ENCODE measurements at regions not wholly inside any gene's neighbourhood (a gene's known extent, or its start where the extent isn't known, plus 50 kb on each side); places are given as distances from the start of the nearest gene placed in this dataset.

DNA sequence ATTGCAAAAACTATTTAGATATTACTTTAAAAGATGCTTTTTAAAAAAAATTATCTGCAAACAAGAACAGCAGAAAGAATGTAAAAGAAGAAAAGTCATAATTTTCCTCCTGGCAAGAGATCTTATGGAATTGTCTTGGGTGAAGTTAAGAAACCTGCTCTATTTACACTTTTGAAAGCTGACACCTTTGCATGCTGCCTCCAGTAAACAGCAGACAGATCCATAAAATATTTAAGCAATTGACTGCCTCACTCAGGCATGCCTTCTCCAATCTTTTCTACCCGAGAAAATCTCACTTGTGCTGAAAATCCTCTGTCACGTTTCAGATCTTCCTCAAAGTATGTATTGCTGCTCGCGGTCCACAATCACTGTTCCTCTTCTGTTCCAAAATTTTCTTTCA lies 107.9 kb upstream of the ZP4 start:
- no peak for DNase-seq (ENCODE audit: low spot score)

DNA sequence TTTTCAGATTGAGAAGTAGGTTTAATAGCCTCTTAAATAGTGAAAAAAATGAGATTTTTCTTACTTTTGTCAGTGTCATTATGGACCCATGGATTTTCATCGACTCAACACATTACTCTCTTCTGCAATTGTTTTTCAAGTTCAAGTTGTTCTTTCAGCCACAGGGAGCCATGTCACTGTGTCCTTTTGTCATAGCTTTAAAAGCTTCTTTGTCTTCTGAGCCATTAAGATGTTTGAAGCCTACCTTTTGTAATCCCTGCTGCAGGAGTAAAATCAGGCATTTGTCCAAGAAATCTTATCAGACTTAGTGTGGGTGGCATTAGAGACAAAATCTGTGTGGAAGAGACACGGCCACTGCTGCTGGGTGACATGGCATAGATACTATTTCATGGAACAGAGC lies 92.8 kb upstream of the ZP4 start:
- DNase-seq (ENCODE audit: low spot score), result no peak

DNA sequence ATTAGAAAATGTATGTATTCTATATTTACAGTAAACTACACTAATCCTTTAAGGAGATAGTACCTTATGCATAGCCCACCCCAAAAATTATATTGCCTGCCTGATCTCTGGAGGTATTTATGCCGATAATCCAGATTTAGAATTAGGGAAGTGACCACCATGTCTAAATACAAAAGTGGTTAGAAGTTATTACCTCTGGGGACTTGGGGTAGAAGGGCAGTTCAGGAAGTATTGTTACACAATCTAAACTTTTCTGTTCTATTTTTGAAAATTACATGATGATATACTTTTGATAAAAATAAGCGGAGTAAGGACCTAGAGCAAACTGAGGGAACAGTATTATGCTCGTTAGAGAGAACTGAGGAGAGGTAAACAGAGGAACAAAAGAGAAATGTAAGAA lies 90.5 kb upstream of the ZP4 start:
- no peak for DNase-seq (ENCODE audit: low spot score)

DNA sequence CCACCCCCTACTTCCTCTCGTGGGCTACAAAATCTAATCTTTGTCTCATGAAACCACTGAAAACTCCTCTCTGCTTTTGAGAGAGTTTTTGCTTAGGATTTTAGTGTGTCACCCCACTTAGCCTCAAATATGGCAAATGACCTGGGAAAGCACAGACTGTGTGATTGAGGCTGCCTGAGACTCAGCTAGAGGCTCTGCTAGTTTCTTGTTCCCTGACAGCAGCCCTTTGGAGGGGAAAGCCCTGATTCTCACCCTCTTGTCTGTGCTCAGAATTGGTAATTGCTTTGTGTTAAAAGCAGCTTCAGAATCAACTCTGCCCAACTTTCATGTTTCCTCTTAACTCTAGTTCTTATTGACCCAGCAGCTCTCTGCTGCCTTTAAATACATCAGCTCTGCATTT lies 85.6 kb upstream of the ZP4 start:
- DNase-seq (ENCODE audit: low spot score), result no peak

DNA sequence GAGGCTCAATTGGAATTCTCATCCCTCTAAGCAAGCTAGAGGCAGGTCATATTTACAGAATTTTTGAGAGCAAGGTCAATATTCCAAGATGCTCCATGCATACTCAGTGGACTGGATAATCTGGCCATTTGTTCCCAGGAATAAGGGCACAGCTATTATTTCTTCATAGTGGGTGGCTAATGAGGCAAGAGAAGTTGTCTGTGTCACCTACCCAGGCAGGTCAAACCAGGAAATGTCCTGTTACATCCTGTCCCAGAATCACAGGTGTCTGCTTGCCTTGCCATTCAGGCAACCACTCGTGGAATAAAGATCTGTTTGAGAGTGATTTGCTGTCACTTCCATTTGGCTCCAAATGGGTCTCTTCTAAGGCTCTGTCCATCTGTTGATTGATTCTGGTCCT lies 85.2 kb upstream of the ZP4 start:
- DNase-seq (ENCODE audit: low spot score), result no peak

DNA sequence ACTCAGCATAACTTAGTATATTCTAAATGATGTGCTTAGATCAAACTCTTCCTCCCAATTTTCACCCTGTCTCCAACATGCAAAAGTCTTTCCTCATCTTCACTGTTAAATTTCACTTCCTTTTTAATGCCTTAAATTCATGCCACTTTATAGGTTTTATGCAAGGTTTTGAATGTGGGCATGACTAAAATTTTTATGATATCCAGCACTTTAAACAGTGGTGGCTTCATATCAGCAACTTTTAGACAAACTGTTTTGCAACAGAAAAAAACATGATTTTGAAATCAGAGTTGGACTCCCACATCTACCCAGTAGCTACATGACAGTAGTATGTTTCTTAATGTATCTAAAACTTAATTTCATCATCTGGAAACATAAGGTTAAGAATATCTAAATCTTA lies 84.7 kb upstream of the ZP4 start:
- no peak for DNase-seq (ENCODE audit: low spot score)

DNA sequence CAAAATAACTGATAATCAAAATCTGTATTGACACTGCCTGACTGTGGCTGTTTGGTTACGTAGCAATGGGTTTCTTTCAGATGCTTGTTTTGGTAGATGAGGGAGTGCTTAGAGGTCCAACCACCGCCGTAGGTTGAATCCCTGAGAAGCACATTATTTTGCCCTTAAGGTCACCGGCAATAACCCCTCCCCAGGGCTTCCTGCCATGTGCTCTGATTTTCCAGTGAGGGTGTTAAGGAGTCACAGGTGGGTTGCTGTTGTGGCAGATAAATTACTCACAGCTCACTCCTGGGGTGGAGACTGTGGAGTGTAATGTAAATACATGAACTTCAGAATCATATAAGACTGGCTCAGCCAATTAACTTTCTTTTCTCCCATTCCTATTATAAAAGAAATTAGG lies 81.5 kb upstream of the ZP4 start:
- no peak for DNase-seq (ENCODE audit: low spot score)

DNA sequence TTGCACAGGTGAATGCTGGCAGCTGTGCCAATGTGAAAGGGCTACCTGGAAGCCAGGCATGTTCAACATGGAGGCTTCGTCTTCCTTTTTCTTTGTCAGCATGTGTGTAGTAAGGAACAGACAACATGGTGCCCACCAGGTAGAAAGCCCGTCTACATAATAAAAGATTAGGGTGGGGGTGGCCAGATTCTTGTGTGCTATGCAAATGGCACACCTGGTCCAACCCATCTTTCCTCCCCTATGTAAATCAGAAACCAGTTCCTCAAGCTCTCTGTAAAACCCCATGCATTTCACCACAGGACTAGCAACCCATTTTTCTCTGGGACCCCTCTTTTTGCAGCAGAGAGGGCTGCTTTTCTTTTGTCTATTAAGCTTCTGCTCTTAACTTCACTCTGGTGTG lies 72.3 kb upstream of the ZP4 start:
- no peak for DNase-seq (ENCODE audit: low spot score)

DNA sequence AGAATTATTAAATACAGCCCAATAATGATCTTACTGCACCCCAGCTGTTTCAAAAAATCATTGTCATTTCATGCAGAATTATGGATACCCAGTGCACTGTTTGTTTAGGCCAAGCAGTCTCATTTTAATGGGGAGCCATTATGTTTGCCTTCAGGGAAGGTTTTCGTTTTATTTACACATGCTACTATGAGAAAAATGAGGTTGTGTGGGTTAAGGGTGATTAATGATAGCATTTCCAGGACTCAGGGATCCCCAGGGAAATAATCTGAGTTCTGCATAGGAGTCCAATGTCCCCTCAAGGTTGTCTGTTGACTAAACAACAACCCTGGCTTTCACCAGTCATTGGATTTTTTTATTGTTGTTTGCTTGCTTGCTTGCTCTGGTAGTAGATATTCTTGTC lies 71.0 kb upstream of the ZP4 start:
- DNase-seq (ENCODE audit: low spot score), result no peak

DNA sequence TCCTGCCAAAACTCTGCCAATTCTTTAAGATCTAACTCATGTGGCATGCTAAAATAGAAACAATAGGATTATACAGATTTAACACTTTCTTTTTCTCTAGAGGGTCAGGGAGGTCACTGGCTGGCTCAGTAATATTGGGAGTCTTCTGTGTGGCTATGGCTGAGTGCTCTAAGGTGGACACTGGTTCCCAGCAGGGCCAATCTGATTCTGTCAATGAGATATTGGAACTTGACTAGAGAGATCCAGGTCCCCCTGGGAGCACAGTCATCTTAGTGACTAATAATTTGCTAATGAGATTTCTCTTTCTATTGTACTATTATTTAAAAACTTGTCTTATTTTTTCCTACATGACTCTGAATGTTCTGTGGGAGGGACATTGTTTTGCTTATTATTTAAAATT lies 69.1 kb upstream of the ZP4 start:
- DNase-seq (ENCODE audit: low spot score), result no peak

DNA sequence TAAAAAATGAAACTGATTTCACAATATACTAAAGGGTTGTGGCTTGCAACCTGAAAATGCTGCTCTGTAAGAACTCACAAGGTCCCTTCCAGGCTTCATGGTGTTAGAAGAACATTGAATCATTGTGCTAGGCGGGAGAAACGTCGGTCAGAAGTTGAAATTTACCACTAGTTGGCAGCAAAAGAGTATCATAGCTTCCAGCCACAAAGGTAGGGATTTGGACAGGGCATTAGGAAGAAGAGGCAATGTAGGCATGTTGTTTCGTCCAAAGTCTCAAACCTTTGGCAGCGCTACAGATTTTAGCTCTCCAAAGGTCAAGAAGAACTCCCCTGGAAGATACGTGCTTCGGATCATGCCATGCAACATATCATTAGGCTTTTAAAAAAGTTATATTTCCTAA lies 62.5 kb upstream of the ZP4 start:
- no peak for DNase-seq (ENCODE audit: low spot score)

Data from Ammon's horn (tissue), 1 donor.